ENCODE measurements at regions not wholly inside any gene's neighbourhood (a gene's known extent, or its start where the extent isn't known, plus 50 kb on each side); places are given as distances from the start of the nearest gene placed in this dataset.
A peak's percentile ranks its signal among the peaks of the same experiment; 100 is the strongest.
"Not testable (repeated sequence)": the region's sequence is repeated elsewhere in the genome, so short reads cannot be mapped to it uniquely, and the experiment has no call there.

- H3K9me3 ChIP-seq (ENCODE audit: control insufficient read depth, insufficient read depth, low read depth, low read length); H3K4me1 ChIP-seq (ENCODE audit: control insufficient read depth, extremely low read depth, insufficient read depth, low read length); H3K27ac ChIP-seq (ENCODE audit: insufficient read depth, low read length); H3K4me2 ChIP-seq (ENCODE audit: extremely low read depth, insufficient read depth, low read length); H4K20me1 ChIP-seq (ENCODE audit: control insufficient read depth, extremely low read depth, insufficient read depth, low read length); H3K79me2 ChIP-seq (ENCODE audit: control insufficient read depth, insufficient read depth, low read length); DNase-seq (ENCODE audit: low read depth in 2 of 2); H3K36me3 ChIP-seq (ENCODE audit: control insufficient read depth, insufficient read depth, low read length); H3K9ac ChIP-seq (ENCODE audit: insufficient read depth, low read length); H2AFZ ChIP-seq (ENCODE audit: low read length); H3K27me3 ChIP-seq (ENCODE audit: control insufficient read depth, insufficient read depth, low read length); H3K4me3 ChIP-seq (replicated peaks in 1 of 4; ENCODE audit: control extremely low read depth in 1 of 4, insufficient read depth in 1 of 4, low read depth in 3 of 4, low read length in 4 of 4): not testable (repeated sequence)
Measured at GRCh38 chr1:145553795-145554194, 54.0 kb upstream of the GPR89A start.

GRCh38 chr1:145545055-145545454 is 62.7 kb upstream of the GPR89A start:
- no peak overlapping the region for H3K4me2 ChIP-seq (ENCODE audit: extremely low read depth, insufficient read depth, low read length)
- no peak overlapping the region for H2AFZ ChIP-seq (ENCODE audit: low read length)
- no peaks in the 10 kb centered on the region for H3K27me3 ChIP-seq (ENCODE audit: control insufficient read depth, insufficient read depth, low read length)
- no peak overlapping the region for H3K27ac ChIP-seq (ENCODE audit: insufficient read depth, low read length)
- no peak overlapping the region for H3K4me3 ChIP-seq (replicated peaks in 1 of 4; ENCODE audit: control extremely low read depth in 1 of 4, insufficient read depth in 1 of 4, low read depth in 3 of 4, low read length in 4 of 4)
- no peak overlapping the region for H3K9ac ChIP-seq (ENCODE audit: insufficient read depth, low read length)
- no peak for DNase-seq (ENCODE audit: low read depth in 2 of 2)
- H3K36me3 ChIP-seq (ENCODE audit: control insufficient read depth, insufficient read depth, low read length): no peaks in the 10 kb centered on the region
- no peaks in the 10 kb centered on the region for H3K79me2 ChIP-seq (ENCODE audit: control insufficient read depth, insufficient read depth, low read length)
- H3K9me3 ChIP-seq (ENCODE audit: control insufficient read depth, insufficient read depth, low read depth, low read length): no peaks in the 10 kb centered on the region
- no peaks in the 10 kb centered on the region for H3K4me1 ChIP-seq (ENCODE audit: control insufficient read depth, extremely low read depth, insufficient read depth, low read length)
- no peak for TF ChIP-seq CTCF (conservative IDR thresholded peaks at IDR 0.05 in 1 of 2, IDR thresholded peaks at IDR 0.05 in 1 of 2; ENCODE audit: low read depth in 1 of 2, low read length in 2 of 2)
- no peak for TF ChIP-seq EZH2 (IDR thresholded peaks at IDR 0.05; ENCODE audit: low read length, missing control alignments)
- no peaks in the 10 kb centered on the region for H4K20me1 ChIP-seq (ENCODE audit: control insufficient read depth, extremely low read depth, insufficient read depth, low read length)

- not testable (repeated sequence) for H3K79me2 ChIP-seq (ENCODE audit: control insufficient read depth, insufficient read depth, low read length); H3K27me3 ChIP-seq (ENCODE audit: control insufficient read depth, insufficient read depth, low read length); H2AFZ ChIP-seq (ENCODE audit: low read length); H3K4me3 ChIP-seq (replicated peaks in 1 of 4; ENCODE audit: control extremely low read depth in 1 of 4, insufficient read depth in 1 of 4, low read depth in 3 of 4, low read length in 4 of 4); H3K4me2 ChIP-seq (ENCODE audit: extremely low read depth, insufficient read depth, low read length); H3K36me3 ChIP-seq (ENCODE audit: control insufficient read depth, insufficient read depth, low read length); H3K27ac ChIP-seq (ENCODE audit: insufficient read depth, low read length); H3K9me3 ChIP-seq (ENCODE audit: control insufficient read depth, insufficient read depth, low read depth, low read length); H3K4me1 ChIP-seq (ENCODE audit: control insufficient read depth, extremely low read depth, insufficient read depth, low read length); H3K9ac ChIP-seq (ENCODE audit: insufficient read depth, low read length); H4K20me1 ChIP-seq (ENCODE audit: control insufficient read depth, extremely low read depth, insufficient read depth, low read length)
- peak; percentile 13 to 51 for DNase-seq (ENCODE audit: low read depth in 2 of 2)
Measured at GRCh38 chr1:145541685-145542084, 66.1 kb upstream of the GPR89A start.

GRCh38 chr1:145541246-145541645 is 66.5 kb upstream of the GPR89A start:
- not testable (repeated sequence) for H3K9ac ChIP-seq (ENCODE audit: insufficient read depth, low read length); H4K20me1 ChIP-seq (ENCODE audit: control insufficient read depth, extremely low read depth, insufficient read depth, low read length); H3K9me3 ChIP-seq (ENCODE audit: control insufficient read depth, insufficient read depth, low read depth, low read length)

GRCh38 chr1:145538118-145538882 is 69.5 kb upstream of the GPR89A start:
- not testable (repeated sequence) for H3K4me1 ChIP-seq (ENCODE audit: control insufficient read depth, extremely low read depth, insufficient read depth, low read length); H3K9me3 ChIP-seq (ENCODE audit: control insufficient read depth, insufficient read depth, low read depth, low read length); H2AFZ ChIP-seq (ENCODE audit: low read length); H3K9ac ChIP-seq (ENCODE audit: insufficient read depth, low read length); H3K79me2 ChIP-seq (ENCODE audit: control insufficient read depth, insufficient read depth, low read length); H3K27me3 ChIP-seq (ENCODE audit: control insufficient read depth, insufficient read depth, low read length); H4K20me1 ChIP-seq (ENCODE audit: control insufficient read depth, extremely low read depth, insufficient read depth, low read length); H3K27ac ChIP-seq (ENCODE audit: insufficient read depth, low read length); H3K4me2 ChIP-seq (ENCODE audit: extremely low read depth, insufficient read depth, low read length); H3K36me3 ChIP-seq (ENCODE audit: control insufficient read depth, insufficient read depth, low read length); H3K4me3 ChIP-seq (replicated peaks in 1 of 4; ENCODE audit: control extremely low read depth in 1 of 4, insufficient read depth in 1 of 4, low read depth in 3 of 4, low read length in 4 of 4)
- DNase-seq (ENCODE audit: low read depth in 2 of 2): peak; percentile 40 to 74

More at GRCh38 chr1:145541246-145541645, 66.5 kb upstream of the GPR89A start:
- not testable (repeated sequence) for H3K4me1 ChIP-seq (ENCODE audit: control insufficient read depth, extremely low read depth, insufficient read depth, low read length); H2AFZ ChIP-seq (ENCODE audit: low read length); H3K27me3 ChIP-seq (ENCODE audit: control insufficient read depth, insufficient read depth, low read length); H3K27ac ChIP-seq (ENCODE audit: insufficient read depth, low read length); H3K4me3 ChIP-seq (replicated peaks in 1 of 4; ENCODE audit: control extremely low read depth in 1 of 4, insufficient read depth in 1 of 4, low read depth in 3 of 4, low read length in 4 of 4); H3K36me3 ChIP-seq (ENCODE audit: control insufficient read depth, insufficient read depth, low read length); H3K79me2 ChIP-seq (ENCODE audit: control insufficient read depth, insufficient read depth, low read length)
- H3K4me2 ChIP-seq (ENCODE audit: extremely low read depth, insufficient read depth, low read length): peak overlapping the region; percentile 1
- peak; percentile 56 to 72 for DNase-seq (ENCODE audit: low read depth in 2 of 2)

GRCh38 chr1:145537003-145537402 is 70.8 kb upstream of the GPR89A start:
- H3K9ac ChIP-seq (ENCODE audit: insufficient read depth, low read length); H3K9me3 ChIP-seq (ENCODE audit: control insufficient read depth, insufficient read depth, low read depth, low read length); H3K36me3 ChIP-seq (ENCODE audit: control insufficient read depth, insufficient read depth, low read length); H3K4me2 ChIP-seq (ENCODE audit: extremely low read depth, insufficient read depth, low read length); H3K4me1 ChIP-seq (ENCODE audit: control insufficient read depth, extremely low read depth, insufficient read depth, low read length); H3K27ac ChIP-seq (ENCODE audit: insufficient read depth, low read length); H3K79me2 ChIP-seq (ENCODE audit: control insufficient read depth, insufficient read depth, low read length); H4K20me1 ChIP-seq (ENCODE audit: control insufficient read depth, extremely low read depth, insufficient read depth, low read length); H3K27me3 ChIP-seq (ENCODE audit: control insufficient read depth, insufficient read depth, low read length); H3K4me3 ChIP-seq (replicated peaks in 1 of 4; ENCODE audit: control extremely low read depth in 1 of 4, insufficient read depth in 1 of 4, low read depth in 3 of 4, low read length in 4 of 4); H2AFZ ChIP-seq (ENCODE audit: low read length): not testable (repeated sequence)
- DNase-seq (ENCODE audit: low read depth in 2 of 2): peak in 1 of 2 donors; percentile 69

Measured in fibroblast of lung (primary cell).